Hepatocyte (in vitro differentiated cells): ENCODE measurements at regions not wholly inside any gene's neighbourhood (a gene's known extent, or its start where the extent isn't known, plus 50 kb on each side); places are given as distances from the start of the nearest gene placed in this dataset.

Source experiments
- DNase-seq: peaks from one replicate; pipeline ENCODE4 v3.0.0-alpha.2; 2016; ENCODE audit warnings: low spot score
- H2AFZ ChIP-seq: fragments of 200-600 bp; sonication (generic); 2 replicates; pipeline ENCODE4 v1.6.0; 2016; ENCODE audit warnings: antibody characterized with exemption, mild to moderate bottlenecking
- H3K27ac ChIP-seq: fragments of 200-600 bp; sonication (generic); 2 replicates; pipeline ENCODE4 v1.5.1; 2016; ENCODE audit warnings: mild to moderate bottlenecking
- H3K27me3 ChIP-seq: fragments of 200-600 bp; sonication (generic); 2 replicates; pipeline ENCODE4 v1.6.1; 2016
- H3K36me3 ChIP-seq: fragments of 200-600 bp; sonication (generic); replicated peaks from 2 replicates; pipeline ENCODE4 v1.5.1; 2016; ENCODE audit warnings: low read depth; ENCODE audit not compliant: insufficient read depth
- H3K4me1 ChIP-seq: fragments of 200-600 bp; sonication (generic); 2 replicates; pipeline ENCODE4 v1.5.1; 2016; ENCODE audit warnings: mild to moderate bottlenecking, moderate library complexity; ENCODE audit not compliant: insufficient read depth
- H3K4me2 ChIP-seq: fragments of 200-600 bp; sonication (generic); 2 replicates; pipeline ENCODE4 v1.6.0; 2016
- H3K4me3 ChIP-seq: fragments of 200-600 bp; sonication (generic); 2 replicates; pipeline ENCODE4 v1.5.1; 2016; ENCODE audit warnings: mild to moderate bottlenecking
- H3K79me2 ChIP-seq: fragments of 200-600 bp; sonication (generic); 2 replicates; pipeline ENCODE4 v1.6.0; 2017; ENCODE audit warnings: mild to moderate bottlenecking
- H3K9me2 ChIP-seq: fragments of 200-600 bp; sonication (generic); replicated peaks from 2 replicates; pipeline ENCODE4 v1.6.0; 2017; ENCODE audit warnings: mild to moderate bottlenecking; ENCODE audit not compliant: insufficient read depth
- H3K9me3 ChIP-seq: fragments of 200-600 bp; sonication (generic); 2 replicates; pipeline ENCODE4 v1.5.1; 2016; ENCODE audit warnings: low read depth, mild to moderate bottlenecking
- H4K20me1 ChIP-seq: fragments of 200-600 bp; sonication (generic); 2 replicates; pipeline ENCODE4 v1.6.0; 2016; ENCODE audit warnings: mild to moderate bottlenecking; ENCODE audit not compliant: insufficient read depth, poor library complexity, severe bottlenecking
- CTCF ChIP-seq: fragments of 200-600 bp; sonication (generic); IDR thresholded peaks from 2 replicates; pipeline ENCODE4 v1.5.1; 2016; ENCODE audit warnings: antibody characterized with exemption, mild to moderate bottlenecking; ENCODE audit not compliant: poor library complexity
- EZH2 ChIP-seq: fragments of 200-600 bp; sonication (generic); IDR thresholded peaks from 2 replicates; pipeline ENCODE4 v1.6.1; 2016; ENCODE audit warnings: antibody characterized with exemption, mild to moderate bottlenecking, borderline replicate concordance
- EZH2phosphoT487 ChIP-seq: fragments of 200-600 bp; sonication (generic); IDR thresholded peaks from one replicate; pipeline ENCODE4 v1.6.1; 2018; ENCODE audit warnings: antibody characterized with exemption, mild to moderate bottlenecking, low read depth, moderate library complexity; ENCODE audit not compliant: unreplicated experiment, severe bottlenecking
- WGBS: methylation state at CpG from one replicate; pipeline ENCODE4 v1.1.6; 2016; ENCODE audit warnings: low lambda C conversion rate; ENCODE audit errors: missing lambda C conversion rate; 5-methylcytosine and 5-hydroxymethylcytosine counted together

GRCh38 chr15:66838671-66839239 is 136.7 kb downstream of the SMAD6 start:
- H3K4me1 ChIP-seq = peaks cover 35% of the 10 kb centered on the region
- H3K36me3 ChIP-seq = no peaks in the 10 kb centered on the region
- 54% methylated on average over 5 of the region's 5 CpGs for WGBS
- DNase-seq = peak; percentile 54
- H3K27ac ChIP-seq = no peak overlapping the region
- no peaks in the 10 kb centered on the region for H4K20me1 ChIP-seq
- peaks cover 1% of the 10 kb centered on the region for H3K79me2 ChIP-seq
- no peaks in the 10 kb centered on the region for H3K9me2 ChIP-seq
- no peak overlapping the region for H3K4me2 ChIP-seq
- H3K27me3 ChIP-seq = no peaks in the 10 kb centered on the region
- no peak overlapping the region for H3K4me3 ChIP-seq
- peak; percentile 54 for TF ChIP-seq CTCF
- TF ChIP-seq EZH2phosphoT487 = no peak
- no peak overlapping the region for H2AFZ ChIP-seq
- H3K9me3 ChIP-seq = no peaks in the 10 kb centered on the region

- Histone ChIP-seq H3K4me1 (peaks cover 36% of the 10 kb centered on the region), H3K79me2 (peaks cover 6% of the 10 kb centered on the region), H3K9me2 (no peaks in the 10 kb centered on the region), H2AFZ (no peak overlapping the region), H3K36me3 (no peaks in the 10 kb centered on the region), H3K9me3 (no peaks in the 10 kb centered on the region), H4K20me1 (no peaks in the 10 kb centered on the region), H3K4me2 (no peak overlapping the region), H3K4me3 (no peak overlapping the region), H3K27ac (no peak overlapping the region), H3K27me3 (no peaks in the 10 kb centered on the region)
- no peak for DNase-seq
- TF ChIP-seq CTCF (no peak), EZH2 (no peak), EZH2phosphoT487 (no peak)
- 93% methylated on average over 4 of the region's 4 CpGs for WGBS
Observed at GRCh38 chr15:66839506-66840112, 137.6 kb downstream of the SMAD6 start.

- WGBS = 93% methylated on average over 5 of the region's 5 CpGs
- Histone ChIP-seq H4K20me1 (no peaks in the 10 kb centered on the region), H3K4me3 (no peak overlapping the region), H3K4me2 (peak overlapping the region; percentile 75), H3K79me2 (peaks cover 8% of the 10 kb centered on the region), H3K9me3 (no peaks in the 10 kb centered on the region), H3K36me3 (no peaks in the 10 kb centered on the region), H2AFZ (no peak overlapping the region), H3K4me1 (peaks cover 26% of the 10 kb centered on the region), H3K27me3 (no peaks in the 10 kb centered on the region), H3K27ac (peak overlapping the region; percentile 98), H3K9me2 (no peaks in the 10 kb centered on the region)
- TF ChIP-seq CTCF = no peak
- no peak for TF ChIP-seq EZH2phosphoT487
- TF ChIP-seq EZH2 = no peak
- no peak for DNase-seq
Observed at GRCh38 chr15:66840615-66841390, 138.8 kb downstream of the SMAD6 start.
